Neural cell (in vitro differentiated cells): ENCODE measurements at regions not wholly inside any gene's neighbourhood (a gene's known extent, or its start where the extent isn't known, plus 50 kb on each side); places are given as distances from the start of the nearest gene placed in this dataset.

ENCODE experiments used
- EP300 ChIP-seq: fragments of 450-650 bp; conservative IDR thresholded peaks from 2 replicates; pipeline ENCODE4 v1.6.1; 2014; ENCODE audit warnings: antibody characterized with exemption, mild to moderate bottlenecking, moderate library complexity; ENCODE audit not compliant: poor library complexity, severe bottlenecking
- EZH2 ChIP-seq: fragments of 200-600, 300-800 bp; shearing (Covaris generic), sonication (generic); IDR thresholded peaks from 2 replicates; pipeline ENCODE4 v1.6.1; 2014; ENCODE audit warnings: antibody characterized with exemption, low read length, borderline replicate concordance, mild to moderate bottlenecking; ENCODE audit not compliant: insufficient read depth, poor library complexity, severe bottlenecking
- MXI1 ChIP-seq: fragments of 450-650 bp; conservative IDR thresholded peaks from 2 replicates; pipeline ENCODE4 v1.6.1; 2014; ENCODE audit warnings: antibody characterized with exemption, mild to moderate bottlenecking; ENCODE audit not compliant: poor library complexity, severe bottlenecking
- POLR2AphosphoS5 ChIP-seq: IDR thresholded peaks from 2 replicates; pipeline ENCODE4 v1.6.1; 2012
- RAD21 ChIP-seq: fragments of 450-650 bp; conservative IDR thresholded peaks from 2 replicates; pipeline ENCODE4 v1.6.1; 2014; ENCODE audit warnings: antibody characterized with exemption, mild to moderate bottlenecking, moderate library complexity
- SMC3 ChIP-seq: fragments of 450-650 bp; conservative IDR thresholded peaks from 2 replicates; pipeline ENCODE4 v1.6.1; 2014; ENCODE audit warnings: antibody characterized with exemption, mild to moderate bottlenecking, moderate library complexity; ENCODE audit not compliant: poor library complexity
- TAF1 ChIP-seq: IDR thresholded peaks from 2 replicates; pipeline ENCODE4 v1.6.1; 2012; ENCODE audit warnings: low read depth
- TF ChIP-seq, protein P1 (sequence below): fragments of 450-650 bp; IDR thresholded peaks from 2 replicates; pipeline ENCODE4 v1.5.1; 2014; ENCODE audit warnings: antibody characterized with exemption, mild to moderate bottlenecking, moderate library complexity; ENCODE audit not compliant: poor library complexity, severe bottlenecking
- TF ChIP-seq, protein P2 (sequence below): IDR thresholded peaks from 2 replicates; pipeline ENCODE4 v1.6.1; 2012; ENCODE audit warnings: borderline replicate concordance

DNA sequence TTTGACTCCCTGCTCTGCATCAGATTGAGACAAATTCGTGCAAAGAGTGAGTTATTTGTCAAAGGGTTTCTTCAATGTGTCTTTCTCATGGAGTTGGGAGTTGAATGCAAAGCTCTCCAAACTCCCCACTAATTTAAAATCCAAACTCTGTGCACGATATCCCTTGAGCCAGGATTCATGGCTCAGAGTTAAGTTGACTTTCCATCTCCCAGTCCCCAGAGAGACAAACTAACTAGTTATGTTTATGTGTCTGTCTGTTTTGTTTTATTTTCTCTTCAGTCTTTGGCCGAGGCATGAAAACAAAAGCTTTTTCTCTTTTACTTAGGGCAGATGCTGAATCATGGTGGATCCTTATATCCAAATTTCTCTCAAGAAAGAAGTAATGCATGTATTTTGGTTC lies 570.0 kb upstream of the CDH5 start:
- no peak for TF ChIP-seq TAF1
- TF ChIP-seq, protein P1, sequence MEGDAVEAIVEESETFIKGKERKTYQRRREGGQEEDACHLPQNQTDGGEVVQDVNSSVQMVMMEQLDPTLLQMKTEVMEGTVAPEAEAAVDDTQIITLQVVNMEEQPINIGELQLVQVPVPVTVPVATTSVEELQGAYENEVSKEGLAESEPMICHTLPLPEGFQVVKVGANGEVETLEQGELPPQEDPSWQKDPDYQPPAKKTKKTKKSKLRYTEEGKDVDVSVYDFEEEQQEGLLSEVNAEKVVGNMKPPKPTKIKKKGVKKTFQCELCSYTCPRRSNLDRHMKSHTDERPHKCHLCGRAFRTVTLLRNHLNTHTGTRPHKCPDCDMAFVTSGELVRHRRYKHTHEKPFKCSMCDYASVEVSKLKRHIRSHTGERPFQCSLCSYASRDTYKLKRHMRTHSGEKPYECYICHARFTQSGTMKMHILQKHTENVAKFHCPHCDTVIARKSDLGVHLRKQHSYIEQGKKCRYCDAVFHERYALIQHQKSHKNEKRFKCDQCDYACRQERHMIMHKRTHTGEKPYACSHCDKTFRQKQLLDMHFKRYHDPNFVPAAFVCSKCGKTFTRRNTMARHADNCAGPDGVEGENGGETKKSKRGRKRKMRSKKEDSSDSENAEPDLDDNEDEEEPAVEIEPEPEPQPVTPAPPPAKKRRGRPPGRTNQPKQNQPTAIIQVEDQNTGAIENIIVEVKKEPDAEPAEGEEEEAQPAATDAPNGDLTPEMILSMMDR, result no peak
- no peak for TF ChIP-seq EZH2
- TF ChIP-seq, protein P2, sequence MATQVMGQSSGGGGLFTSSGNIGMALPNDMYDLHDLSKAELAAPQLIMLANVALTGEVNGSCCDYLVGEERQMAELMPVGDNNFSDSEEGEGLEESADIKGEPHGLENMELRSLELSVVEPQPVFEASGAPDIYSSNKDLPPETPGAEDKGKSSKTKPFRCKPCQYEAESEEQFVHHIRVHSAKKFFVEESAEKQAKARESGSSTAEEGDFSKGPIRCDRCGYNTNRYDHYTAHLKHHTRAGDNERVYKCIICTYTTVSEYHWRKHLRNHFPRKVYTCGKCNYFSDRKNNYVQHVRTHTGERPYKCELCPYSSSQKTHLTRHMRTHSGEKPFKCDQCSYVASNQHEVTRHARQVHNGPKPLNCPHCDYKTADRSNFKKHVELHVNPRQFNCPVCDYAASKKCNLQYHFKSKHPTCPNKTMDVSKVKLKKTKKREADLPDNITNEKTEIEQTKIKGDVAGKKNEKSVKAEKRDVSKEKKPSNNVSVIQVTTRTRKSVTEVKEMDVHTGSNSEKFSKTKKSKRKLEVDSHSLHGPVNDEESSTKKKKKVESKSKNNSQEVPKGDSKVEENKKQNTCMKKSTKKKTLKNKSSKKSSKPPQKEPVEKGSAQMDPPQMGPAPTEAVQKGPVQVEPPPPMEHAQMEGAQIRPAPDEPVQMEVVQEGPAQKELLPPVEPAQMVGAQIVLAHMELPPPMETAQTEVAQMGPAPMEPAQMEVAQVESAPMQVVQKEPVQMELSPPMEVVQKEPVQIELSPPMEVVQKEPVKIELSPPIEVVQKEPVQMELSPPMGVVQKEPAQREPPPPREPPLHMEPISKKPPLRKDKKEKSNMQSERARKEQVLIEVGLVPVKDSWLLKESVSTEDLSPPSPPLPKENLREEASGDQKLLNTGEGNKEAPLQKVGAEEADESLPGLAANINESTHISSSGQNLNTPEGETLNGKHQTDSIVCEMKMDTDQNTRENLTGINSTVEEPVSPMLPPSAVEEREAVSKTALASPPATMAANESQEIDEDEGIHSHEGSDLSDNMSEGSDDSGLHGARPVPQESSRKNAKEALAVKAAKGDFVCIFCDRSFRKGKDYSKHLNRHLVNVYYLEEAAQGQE, result no peak
- no peak for TF ChIP-seq POLR2AphosphoS5
- no peak for TF ChIP-seq RAD21
- TF ChIP-seq EP300, result no peak
- TF ChIP-seq SMC3, result no peak
- no peak for TF ChIP-seq MXI1
